ENCODE measurements at regions not wholly inside any gene's neighbourhood (a gene's known extent, or its start where the extent isn't known, plus 50 kb on each side); places are given as distances from the start of the nearest gene placed in this dataset.

DNA sequence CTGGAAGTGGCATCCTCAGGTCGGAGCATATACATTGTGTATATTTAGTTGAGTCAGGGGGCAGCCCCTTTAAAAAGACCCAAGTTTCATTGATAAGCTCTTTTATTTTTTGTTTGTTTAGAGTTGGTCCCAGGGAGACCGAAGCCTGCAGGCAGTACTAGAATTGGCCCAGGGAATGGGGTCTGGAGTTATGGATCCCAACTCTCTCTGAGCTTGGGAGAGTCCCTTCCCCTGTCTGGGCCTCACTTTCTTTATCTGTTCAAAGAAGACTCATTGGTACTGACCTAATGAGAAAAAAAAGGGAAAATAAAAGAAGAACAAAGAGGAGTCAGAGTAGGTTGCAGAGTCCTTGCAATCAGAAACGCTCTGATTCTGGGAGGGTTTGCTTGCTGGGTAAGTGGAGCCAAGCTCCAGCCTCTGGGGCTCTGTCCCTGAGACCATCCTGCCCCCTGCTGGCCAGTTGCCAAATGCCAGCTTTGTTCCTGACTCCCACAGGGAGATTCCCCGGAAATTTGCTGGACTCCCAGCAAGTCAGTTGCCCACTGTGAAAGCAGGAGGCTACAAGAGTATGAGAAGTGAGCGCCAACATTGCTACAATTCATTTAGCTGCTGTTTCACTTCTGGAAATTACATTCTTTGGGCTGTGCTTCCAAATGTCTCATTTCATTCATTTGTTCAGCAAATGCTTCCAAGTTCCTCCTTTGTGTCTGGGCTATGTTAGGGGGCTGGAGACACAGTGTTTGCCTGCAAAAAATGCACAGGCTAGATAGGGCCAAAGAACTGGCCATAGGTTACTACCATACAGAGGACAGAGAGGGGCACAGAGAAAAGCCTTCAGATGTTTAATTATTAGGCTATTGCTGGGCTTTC, 156.2 kb downstream of the MELK start:
- DNase-seq: peak; percentile 60 to 80

GRCh38 chr9:36729906-36730305, 157.2 kb downstream of the MELK start:
- no peak for DNase-seq

DNA sequence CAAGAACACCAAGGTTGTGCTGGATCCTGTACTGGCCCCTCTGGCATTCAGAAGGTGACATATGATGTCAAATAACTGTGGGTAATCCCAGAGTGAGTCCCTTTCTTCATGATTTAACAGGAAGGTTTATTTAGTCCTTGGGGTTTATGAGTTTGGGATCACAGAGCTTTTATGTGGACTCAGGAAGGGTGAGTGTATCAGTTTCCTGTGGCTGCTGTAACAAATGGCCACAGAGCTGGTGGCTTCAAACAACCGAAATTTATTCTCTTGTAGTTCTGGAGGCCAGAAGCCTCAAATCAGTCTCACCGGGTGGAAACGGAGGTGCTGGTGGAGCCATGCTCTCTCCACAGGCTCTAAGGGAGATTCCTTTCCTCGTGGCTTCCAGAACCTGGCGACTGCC, 157.7 kb downstream of the MELK start:
- DNase-seq: no peak

DNA sequence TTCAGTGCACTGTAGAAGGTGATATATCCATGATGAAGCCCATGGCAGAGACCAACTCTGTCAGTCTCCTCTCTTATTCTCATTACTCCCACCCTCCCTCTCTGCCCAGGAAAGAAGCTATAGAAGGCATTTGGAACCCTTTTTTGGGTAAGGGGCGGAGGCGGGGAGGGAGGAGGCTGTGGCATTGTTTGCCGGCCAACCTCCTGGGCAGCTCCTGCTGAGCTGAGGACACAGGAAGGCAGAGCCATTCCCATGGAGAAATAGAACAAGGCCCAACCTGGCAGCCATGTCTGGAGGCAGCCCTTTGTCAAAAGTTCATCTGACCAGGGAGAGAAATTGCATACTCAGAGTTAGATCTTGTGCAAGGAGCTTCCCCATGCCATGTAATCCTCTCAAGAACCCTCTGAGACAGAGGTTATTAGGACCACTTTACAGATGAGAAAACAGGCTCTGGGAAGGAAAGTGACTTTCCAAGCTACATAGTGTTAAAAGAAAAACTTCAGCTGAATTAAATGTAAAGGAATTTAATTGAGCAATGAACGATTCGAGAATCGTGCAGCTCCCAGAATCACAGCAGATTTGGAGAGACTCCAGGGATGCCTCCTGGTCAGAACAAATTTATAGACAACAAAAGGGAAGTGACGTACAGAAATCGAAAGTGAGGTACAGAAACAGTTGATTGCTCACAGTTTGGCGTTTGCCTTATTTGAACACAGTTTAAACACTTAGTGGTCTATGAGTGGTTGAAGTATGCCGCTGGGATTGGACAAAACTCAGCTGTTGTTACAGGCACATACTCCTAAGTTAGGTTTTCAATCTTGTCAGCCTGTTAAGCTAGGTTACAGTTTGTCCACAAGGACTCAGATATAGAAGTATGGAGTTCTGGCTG, 158.6 kb downstream of the MELK start:
- no peak for DNase-seq

- no peak for DNase-seq
Measured at GRCh38 chr9:36734737-36735136, 162.0 kb downstream of the MELK start.

- no peak for DNase-seq
Measured at GRCh38 chr9:36736648-36737047, 164.0 kb downstream of the MELK start.

DNA sequence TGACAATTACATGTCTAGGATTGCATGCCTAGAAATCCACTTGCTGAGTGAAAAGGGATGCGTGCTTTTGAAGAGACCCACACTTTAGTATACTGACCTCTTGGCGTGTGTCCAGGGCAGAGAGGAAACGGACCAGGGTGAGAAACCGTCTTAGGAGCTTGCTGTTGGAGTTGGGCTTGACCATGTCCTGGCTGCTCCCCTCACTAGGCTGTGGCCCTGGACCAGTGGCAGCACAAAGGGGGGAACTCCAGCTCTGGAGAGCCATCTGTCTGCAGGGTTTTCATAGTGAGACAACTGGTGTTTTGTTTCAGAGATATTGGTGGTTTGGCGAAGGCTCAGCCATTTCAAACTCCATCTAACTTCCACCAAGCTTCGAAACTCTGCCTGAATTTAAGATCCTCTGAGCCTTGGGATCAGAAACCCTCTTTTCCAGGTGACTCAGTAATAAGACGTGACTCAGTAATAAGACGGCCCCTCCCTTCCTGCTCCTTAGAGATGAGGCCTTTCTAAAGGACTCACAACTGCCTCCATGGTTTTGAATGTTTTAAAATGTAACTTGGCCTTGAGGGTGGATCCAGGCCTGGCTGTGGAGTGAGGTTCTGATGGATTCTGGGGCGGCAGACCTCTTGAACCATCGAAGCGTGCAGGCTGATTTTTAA, 165.8 kb downstream of the MELK start:
- no peak for DNase-seq

- no peak for DNase-seq
Measured at GRCh38 chr9:36739373-36740116, 166.8 kb downstream of the MELK start.

DNA sequence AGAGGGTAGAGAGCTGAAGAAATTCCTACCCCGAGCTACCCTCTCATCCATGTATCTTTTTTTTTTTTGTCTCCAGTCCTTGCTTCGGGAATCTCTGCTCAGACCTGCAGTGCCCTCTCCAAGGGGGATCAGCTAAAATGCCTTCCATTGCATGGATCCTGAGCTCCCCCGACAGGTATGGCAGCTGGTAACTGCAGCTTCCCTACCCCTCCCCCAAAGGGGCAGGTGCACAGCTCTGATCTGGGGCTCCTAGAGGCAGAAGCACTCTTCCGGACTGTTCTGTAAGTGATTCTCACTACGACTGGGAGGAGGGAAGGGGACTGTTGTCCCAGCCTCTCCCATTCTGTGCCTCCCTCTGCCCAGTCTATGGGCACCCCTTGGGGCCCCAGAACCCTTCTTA, 169.6 kb downstream of the MELK start:
- no peak for DNase-seq

DNA sequence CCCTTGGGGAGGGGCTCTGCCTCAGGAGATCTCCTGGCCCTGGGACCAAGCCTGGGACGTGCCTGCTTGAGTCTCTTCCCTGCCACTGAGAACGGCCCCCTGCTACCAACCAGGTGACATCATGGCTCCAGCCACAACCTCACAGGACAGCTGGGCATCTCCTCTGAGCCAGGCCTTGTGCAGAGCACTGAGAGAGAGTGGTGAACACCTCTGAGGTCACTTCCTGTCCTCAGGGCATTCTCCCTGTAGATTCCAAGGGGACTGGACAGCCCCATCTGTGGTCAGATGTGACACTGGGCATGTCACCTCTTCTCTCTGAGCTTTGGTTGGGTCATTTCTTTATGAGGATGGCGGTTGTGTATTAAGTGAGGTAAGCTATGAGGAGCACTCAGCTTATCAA, 172.0 kb downstream of the MELK start:
- DNase-seq: no peak

GRCh38 chr9:36745977-36746376, 173.3 kb downstream of the MELK start:
- no peak for DNase-seq

GRCh38 chr9:36746415-36746814, 173.7 kb downstream of the MELK start:
- DNase-seq: no peak

DNA sequence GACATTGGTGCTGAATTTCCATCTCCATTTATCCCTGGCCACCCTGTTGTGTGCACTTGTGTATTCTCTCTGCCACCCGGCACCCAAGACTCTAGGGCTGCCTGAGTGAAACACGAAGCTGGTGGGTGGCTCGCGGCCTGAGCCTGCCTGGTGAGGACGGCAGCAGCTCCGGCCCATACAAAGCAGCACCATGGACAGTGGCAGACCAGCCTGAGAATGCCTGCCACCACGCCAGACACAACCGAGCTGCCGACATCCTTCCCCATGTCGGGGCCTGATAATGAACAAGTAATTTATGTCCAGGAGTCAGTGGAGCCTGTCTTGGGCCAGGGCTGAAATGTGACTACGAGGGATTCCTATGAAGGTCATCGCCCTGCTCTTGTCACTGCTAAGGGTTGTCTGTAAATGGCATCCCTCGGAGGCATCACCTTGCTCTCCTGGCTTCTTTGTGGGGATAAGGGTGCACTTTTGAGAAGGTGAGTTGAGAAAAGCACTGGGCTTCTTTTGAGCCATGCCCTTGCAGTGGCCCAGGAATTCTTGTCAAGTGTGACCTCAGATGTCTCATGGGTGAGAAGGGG, 175.7 kb downstream of the MELK start:
- no peak for DNase-seq

- DNase-seq: no peak
Measured at GRCh38 chr9:36749461-36749860, 176.8 kb downstream of the MELK start.

DNA sequence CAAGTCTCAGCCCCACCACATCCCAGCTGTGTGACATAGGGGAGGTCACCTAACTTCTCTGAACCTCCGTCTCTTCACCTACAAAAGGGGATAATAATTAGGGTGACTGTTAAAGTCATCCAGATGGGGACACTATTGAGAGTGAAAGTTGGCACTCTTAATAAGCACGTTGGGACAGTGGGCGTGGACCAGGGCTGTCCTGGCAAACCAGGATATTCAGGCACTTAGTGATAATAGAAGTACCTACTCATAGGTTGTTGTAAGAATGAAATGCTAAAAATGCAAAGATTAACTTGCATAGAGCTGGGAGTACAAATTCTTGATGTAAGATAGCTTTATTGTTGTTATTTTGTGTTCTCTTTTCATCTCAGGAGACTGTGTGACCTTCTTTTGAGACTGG, 177.9 kb downstream of the MELK start:
- no peak for DNase-seq

- no peak for DNase-seq
Measured at GRCh38 chr9:36755019-36755418, 182.3 kb downstream of the MELK start.

GRCh38 chr9:36759141-36759540, 186.4 kb downstream of the MELK start:
- no peak for DNase-seq

- no peak for DNase-seq
Measured at GRCh38 chr9:36759976-36760375, 187.3 kb downstream of the MELK start.

- DNase-seq: no peak
Measured at GRCh38 chr9:36760667-36761420, 188.1 kb downstream of the MELK start.

- no peak for DNase-seq
Measured at GRCh38 chr9:36762958-36763357, 190.3 kb downstream of the MELK start.

DNA sequence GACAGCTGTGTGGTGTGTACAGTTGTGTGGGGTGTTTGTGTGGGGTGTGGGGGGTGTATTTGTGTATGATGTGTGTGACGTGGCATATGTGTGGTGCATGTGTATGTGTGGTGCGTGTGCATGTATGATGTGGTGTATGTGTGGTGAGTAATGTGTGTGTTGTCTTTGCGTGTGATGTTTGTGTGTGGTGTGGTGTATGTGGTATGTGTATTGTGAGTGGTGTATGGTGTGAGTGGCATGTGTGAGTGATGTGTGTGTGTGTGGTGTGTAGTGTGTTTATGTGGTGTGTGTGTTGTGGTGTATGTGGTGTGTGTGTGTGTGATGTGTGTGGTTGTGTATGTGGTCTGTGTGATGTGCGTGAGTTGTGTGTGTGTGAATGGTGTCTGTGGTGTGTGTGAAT, 191.1 kb downstream of the MELK start:
- no peak for DNase-seq
